SK-N-MC (cell line): ENCODE measurements at regions not wholly inside any gene's neighbourhood (a gene's known extent, or its start where the extent isn't known, plus 50 kb on each side); places are given as distances from the start of the nearest gene placed in this dataset.

Experiments
- EZH2 ChIP-seq: fragments of 200-600 bp; sonication (generic); IDR thresholded peaks from one replicate; pipeline ENCODE4 v1.6.1; 2017; ENCODE audit warnings: antibody characterized with exemption
- POLR2AphosphoS5 ChIP-seq: IDR thresholded peaks from 2 replicates; pipeline ENCODE4 v1.6.1; 2012; ENCODE audit warnings: mild to moderate bottlenecking, low read depth, low read length, borderline replicate concordance

GRCh38 chr2:7674606-7675005, 757.4 kb downstream of the RNF144A start:
- no peak for TF ChIP-seq POLR2AphosphoS5
- no peak for TF ChIP-seq EZH2
